ENCODE measurements at regions not wholly inside any gene's neighbourhood (a gene's known extent, or its start where the extent isn't known, plus 50 kb on each side); places are given as distances from the start of the nearest gene placed in this dataset.

- no peak for TF ChIP-seq CTCF (conservative IDR thresholded peaks at IDR 0.05)
- peak overlapping the region; percentile 22 for H3K27ac ChIP-seq
These were observed 115.8 kb downstream of the MRPL14 start for GRCh38 chr6:44011350-44011920.

DNA sequence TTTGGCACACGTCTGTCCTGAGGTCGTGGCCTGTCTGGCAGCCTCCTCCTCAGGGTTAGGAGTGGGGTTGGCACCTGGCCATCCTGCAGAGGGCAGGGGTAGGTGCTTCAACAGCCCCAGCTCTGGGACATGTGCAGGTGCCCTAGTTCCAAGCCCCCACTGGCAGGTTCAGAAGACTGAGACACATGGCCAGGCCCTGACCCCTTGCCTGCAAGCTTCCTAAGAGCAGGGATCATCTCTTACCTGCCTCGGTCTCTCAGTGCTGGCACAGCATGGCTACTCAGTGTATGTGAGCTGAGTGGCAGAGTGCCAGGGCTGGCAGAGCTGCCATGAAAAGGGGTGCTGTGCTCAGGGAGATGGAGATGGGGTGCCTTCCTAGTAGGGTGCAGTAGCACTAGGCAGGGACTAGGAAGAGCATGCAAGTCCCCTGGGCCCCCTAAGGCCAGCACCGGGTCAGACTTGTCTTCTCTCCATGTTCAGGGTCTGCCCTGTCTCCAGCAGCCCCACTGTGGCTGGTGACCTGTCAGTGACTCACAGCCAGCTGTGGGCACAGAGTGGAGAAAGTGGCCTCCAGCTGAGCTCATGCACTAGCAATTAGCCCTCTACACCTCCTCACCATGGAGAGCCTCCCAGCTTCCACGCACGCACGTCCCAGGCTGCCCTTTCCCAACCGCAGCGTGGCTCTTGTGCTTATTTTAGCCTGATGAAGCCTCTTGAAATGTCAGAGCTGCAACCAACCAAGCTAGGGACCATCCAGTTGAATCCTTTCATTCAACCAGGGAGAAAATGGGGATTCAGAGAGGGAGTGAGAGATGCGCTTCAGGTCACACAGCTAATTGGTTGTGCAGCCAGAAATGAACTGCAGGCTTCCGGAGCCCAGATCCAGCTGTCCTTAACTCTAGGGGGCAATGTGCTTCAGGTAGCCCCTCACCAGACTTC lies 116.6 kb downstream of the MRPL14 start:
- peak overlapping the region; percentile 22 for H3K27ac ChIP-seq
- TF ChIP-seq CTCF (conservative IDR thresholded peaks at IDR 0.05), result no peak

DNA sequence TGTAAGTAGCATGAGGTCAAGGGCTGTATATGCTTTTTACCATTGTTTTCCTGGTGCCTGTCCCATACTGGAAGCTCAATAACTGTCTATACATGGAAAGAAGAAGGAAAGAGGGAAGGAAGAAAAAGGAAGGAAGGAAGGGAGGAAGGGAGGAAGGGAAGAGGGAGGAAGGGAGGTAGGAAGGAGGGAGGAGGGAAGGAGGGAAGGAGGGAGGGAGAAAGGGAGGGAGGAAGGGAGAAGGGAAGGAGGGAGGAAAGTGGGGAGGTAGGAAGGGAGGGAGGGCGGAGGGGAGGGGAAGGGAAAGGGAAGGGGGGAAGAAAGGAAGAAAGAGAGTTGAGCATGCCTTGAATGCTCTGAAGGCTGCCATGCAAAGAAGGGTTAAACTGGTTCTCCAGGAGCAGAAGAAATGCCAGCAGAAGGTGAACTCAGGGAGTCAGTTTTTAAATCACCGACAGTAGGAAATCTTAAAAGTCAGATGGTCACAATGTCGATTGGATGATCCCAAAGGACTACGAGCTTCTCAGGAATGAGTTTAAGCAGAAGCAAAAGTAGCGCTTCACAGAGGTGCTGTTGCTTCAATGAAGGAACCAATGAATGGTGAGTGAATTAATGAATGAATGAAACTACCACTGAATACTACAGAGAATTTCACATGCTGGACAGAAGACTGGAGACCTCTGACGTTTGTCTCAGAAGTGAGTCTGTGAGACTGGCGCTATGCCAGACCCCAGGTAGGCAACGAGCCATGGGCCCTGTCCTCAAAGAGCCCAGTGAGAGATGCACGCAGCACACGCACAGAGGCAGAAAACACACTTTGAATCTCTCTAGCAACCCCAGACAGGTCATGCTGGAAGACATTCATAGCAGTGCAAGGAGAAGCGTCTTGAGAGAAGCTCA lies 117.6 kb downstream of the MRPL14 start:
- H3K27ac ChIP-seq, result peak overlapping the region; percentile 22; the same call in 1 of the 2 replicates
- no peak for TF ChIP-seq CTCF (conservative IDR thresholded peaks at IDR 0.05)

DNA sequence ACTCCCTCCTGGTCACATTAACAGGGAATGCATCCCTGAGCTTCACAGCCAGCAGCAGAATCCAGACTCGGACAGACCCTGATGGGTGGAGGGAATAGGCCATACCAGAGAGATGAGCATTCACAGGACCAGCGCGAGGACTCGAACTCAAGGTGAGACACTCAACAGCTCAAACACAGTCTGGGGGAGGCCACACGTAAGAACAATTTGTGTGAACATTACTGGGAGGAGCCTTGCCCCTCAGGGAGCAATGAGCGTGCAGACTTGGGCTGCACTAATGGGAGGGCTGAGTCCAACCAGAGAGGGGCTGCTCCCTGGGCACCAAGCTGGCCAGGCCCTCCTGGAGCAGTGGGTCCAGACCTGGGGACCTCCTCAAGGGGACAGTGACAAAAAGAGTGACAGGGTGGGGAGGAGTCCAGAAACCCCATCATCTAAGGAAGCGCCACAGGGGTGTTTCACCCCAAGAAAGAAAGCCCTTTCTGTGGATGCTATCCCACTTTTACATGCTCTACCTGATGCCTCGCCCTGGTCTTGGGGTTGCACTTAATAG lies 118.4 kb downstream of the MRPL14 start:
- no peak for TF ChIP-seq CTCF (conservative IDR thresholded peaks at IDR 0.05)

DNA sequence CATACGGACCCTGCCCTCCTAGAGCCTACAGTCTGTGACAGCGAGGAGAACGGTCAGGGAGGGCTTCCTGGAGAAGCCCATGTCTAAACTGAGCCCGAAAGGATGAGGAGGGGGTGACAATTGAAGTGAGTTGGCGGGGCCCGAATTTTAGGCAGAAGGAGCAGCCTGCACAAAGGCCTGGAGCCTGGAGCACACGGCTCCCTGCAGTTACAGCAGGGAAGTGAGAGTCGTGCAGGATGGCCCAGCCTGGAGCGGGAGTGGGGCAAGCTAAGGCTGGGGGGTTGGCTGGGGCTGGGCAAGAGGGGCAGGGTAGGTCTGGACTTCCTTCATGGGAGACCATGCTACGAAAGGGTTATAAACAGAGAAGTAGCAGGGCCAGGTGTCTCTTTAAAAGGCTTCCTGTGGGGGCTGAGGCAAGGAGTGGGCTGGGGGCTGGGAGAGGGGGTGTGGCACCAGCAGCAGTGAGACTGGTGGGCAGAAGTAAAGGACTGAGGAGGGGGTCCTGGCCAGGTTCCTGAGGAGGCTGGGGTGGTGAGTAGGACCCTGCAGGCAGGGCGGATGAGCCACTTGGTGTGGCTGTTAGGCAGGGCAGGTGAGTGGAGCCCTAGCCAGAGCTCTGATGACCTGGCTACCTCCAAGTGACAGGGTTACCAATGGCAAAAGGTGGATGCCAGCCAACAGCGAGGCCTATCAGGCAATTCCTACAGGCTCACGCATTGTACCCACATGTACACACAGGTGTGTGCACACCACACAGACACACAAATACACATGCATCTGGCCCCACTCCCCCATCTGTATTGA lies 119.2 kb downstream of the MRPL14 start:
- no peak overlapping the region for H3K27ac ChIP-seq
- no peak for TF ChIP-seq CTCF (conservative IDR thresholded peaks at IDR 0.05)

More for the DNA sequence above, 118.4 kb downstream of the MRPL14 start:
- H3K27ac ChIP-seq, result no peak overlapping the region

DNA sequence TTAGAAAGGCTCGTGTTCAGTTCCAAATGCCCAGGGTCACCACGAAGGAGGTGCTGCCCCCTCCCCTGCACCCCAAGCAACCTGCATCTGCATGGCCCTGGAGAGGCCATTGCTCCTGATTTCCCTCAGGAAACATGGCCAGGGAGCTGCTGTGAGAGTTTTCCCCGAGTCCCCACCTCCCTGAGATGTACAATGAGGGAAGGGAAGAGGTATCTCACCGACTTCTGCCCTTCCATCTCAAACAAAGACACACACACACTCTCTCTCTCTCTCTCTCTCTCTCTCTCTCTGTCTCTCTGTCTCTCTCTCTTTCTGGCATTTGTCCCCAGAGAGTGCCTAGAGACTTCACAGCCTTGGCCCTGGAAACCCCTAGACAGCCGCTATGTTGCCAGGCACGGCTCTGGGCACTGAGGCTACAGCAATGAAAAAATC lies 120.4 kb downstream of the MRPL14 start:
- no peak for TF ChIP-seq CTCF (conservative IDR thresholded peaks at IDR 0.05)
- H3K27ac ChIP-seq, result no peak overlapping the region

Data from VCaP (cell line).